IMR-90 (cell line): ENCODE measurements at regions not wholly inside any gene's neighbourhood (a gene's known extent, or its start where the extent isn't known, plus 50 kb on each side); places are given as distances from the start of the nearest gene placed in this dataset.

Experiments
- ATAC-seq: fragments of 200-7000 bp; cut with Tn5 transposase; 2 replicates; pipeline ENCODE4 v1.9.1; 2020; ENCODE audit warnings: low read depth, mild to moderate bottlenecking, moderate library complexity
- BruUV-seq: library from RNA; stranded (reverse); fragments of 400-500 nt; replicated peaks from 2 replicates; lab custom pipeline; 2021; lab: Mats Ljungman, UMichigan
- CTCF ChIA-PET: fragments of 300-600 bp; formaldehyde crosslinking; extraction: SDS; loops from one replicate; lab custom pipeline; 2021; ENCODE audit warnings: antibody characterized with exemption; lab: Yijun Ruan, JAX
- POLR2A ChIA-PET: fragments of 300-600 bp; sonication (Branson Sonifier 250); formaldehyde crosslinking; loops from one replicate; lab custom pipeline; 2022; ENCODE audit warnings: antibody characterized with exemption; ENCODE audit not compliant: unreplicated experiment; lab: Charles Lee
- DNase-seq: peaks from one replicate; pipeline ENCODE4 v3.0.0; 2013
- H2AFZ ChIP-seq: replicated peaks from 2 replicates; pipeline ENCODE3; 2013; ENCODE audit warnings: low read length, mild to moderate bottlenecking; ENCODE audit not compliant: poor library complexity
- H2AK5ac ChIP-seq: 2 replicates; pipeline ENCODE4 v1.6.1; 2013; ENCODE audit warnings: low read depth, low read length, inconsistent platforms
- H2AK9ac ChIP-seq: replicated peaks from 2 replicates; pipeline ENCODE3; 2013; ENCODE audit warnings: mild to moderate bottlenecking, low read depth, low read length, moderate library complexity; ENCODE audit not compliant: poor library complexity
- H2BK120ac ChIP-seq: 2 replicates; pipeline ENCODE4 v1.6.1; 2013; ENCODE audit warnings: low read depth, low read length, inconsistent platforms
- H2BK15ac ChIP-seq: 3 replicates; pipeline ENCODE4 v1.6.1; 2013; ENCODE audit warnings: low read depth, low read length, inconsistent platforms
- H2BK20ac ChIP-seq: 2 replicates; pipeline ENCODE4 v1.6.1; 2013; ENCODE audit warnings: low read depth, mild to moderate bottlenecking, inconsistent platforms, low read length, moderate library complexity
- H2BK5ac ChIP-seq: 2 replicates; pipeline ENCODE4 v1.6.1; 2013; ENCODE audit warnings: mild to moderate bottlenecking, low read depth, low read length, inconsistent platforms; ENCODE audit not compliant: poor library complexity, severe bottlenecking
- H3K14ac ChIP-seq: replicated peaks from 2 replicates; pipeline ENCODE4 v1.6.1; 2013; ENCODE audit warnings: low read depth, low read length, inconsistent platforms
- H3K18ac ChIP-seq: 2 replicates; pipeline ENCODE4 v1.6.1; 2013; ENCODE audit warnings: low read depth, low read length, control low read depth
- H3K23ac ChIP-seq: 2 replicates; pipeline ENCODE4 v1.6.1; 2013; ENCODE audit warnings: low read depth, low read length, inconsistent platforms
- H3K27ac ChIP-seq: 2 replicates; pipeline ENCODE4 v1.5.1; 2013; ENCODE audit warnings: mild to moderate bottlenecking, control low read depth, low read length; ENCODE audit not compliant: insufficient read depth
- H3K27me3 ChIP-seq: 2 replicates; pipeline ENCODE4 v1.6.1; 2013; ENCODE audit warnings: low read length; ENCODE audit not compliant: control insufficient read depth, insufficient read depth
- H3K36me3 ChIP-seq: 2 replicates; pipeline ENCODE4 v1.6.1; 2013; ENCODE audit warnings: low read length, mixed read lengths; ENCODE audit not compliant: control insufficient read depth, insufficient read depth
- H3K4ac ChIP-seq: 2 replicates; pipeline ENCODE4 v1.6.1; 2013; ENCODE audit warnings: low read depth, low read length, inconsistent platforms
- H3K4me1 ChIP-seq: 2 replicates; pipeline ENCODE4 v1.6.1; 2013; ENCODE audit warnings: low read length, mixed read lengths; ENCODE audit not compliant: control insufficient read depth, insufficient read depth
- H3K4me2 ChIP-seq: 2 replicates; pipeline ENCODE4 v1.6.1; 2013; ENCODE audit warnings: low read depth, mild to moderate bottlenecking, control low read depth, low read length, moderate library complexity
- H3K4me3 ChIP-seq: 2 replicates; pipeline ENCODE4 v1.5.1; 2013; ENCODE audit warnings: low read depth, mild to moderate bottlenecking, control low read depth, low read length, moderate library complexity; ENCODE audit not compliant: insufficient read depth
- H3K56ac ChIP-seq: 2 replicates; pipeline ENCODE4 v1.6.1; 2013; ENCODE audit warnings: low read length, inconsistent platforms; ENCODE audit not compliant: insufficient read depth; ENCODE audit errors: extremely low read depth
- H3K79me1 ChIP-seq, 2 experiments: 2 replicates each; pipeline ENCODE4 v1.6.1; 2013; ENCODE audit warnings: low read length in 2 of 2, inconsistent platforms in 1 of 2, low read depth in 1 of 2
- H3K9ac ChIP-seq: 2 replicates; pipeline ENCODE4 v1.6.1; 2013; ENCODE audit warnings: low read depth, low read length, control low read depth
- H3K9me1 ChIP-seq: 2 replicates; pipeline ENCODE4 v1.6.1; 2013; ENCODE audit warnings: low read length, inconsistent platforms; ENCODE audit not compliant: insufficient read depth
- H3K9me3 ChIP-seq: 2 replicates; pipeline ENCODE4 v1.6.1; 2013; ENCODE audit warnings: low read length; ENCODE audit not compliant: control insufficient read depth, insufficient read depth
- H4K20me1 ChIP-seq: 2 replicates; pipeline ENCODE4 v1.6.1; 2013; ENCODE audit warnings: low read length, inconsistent platforms; ENCODE audit not compliant: insufficient read depth
- H4K5ac ChIP-seq: 2 replicates; pipeline ENCODE4 v1.6.1; 2013; ENCODE audit warnings: mild to moderate bottlenecking, low read depth, low read length, control low read depth
- H4K8ac ChIP-seq, 2 experiments: 2 replicates each; pipeline ENCODE4 v1.6.1; 2013; ENCODE audit warnings: low read depth in 2 of 2, low read length in 2 of 2, control low read depth in 1 of 2, inconsistent platforms in 1 of 2
- H4K91ac ChIP-seq: 2 replicates; pipeline ENCODE4 v1.6.1; 2013; ENCODE audit warnings: low read depth, low read length, inconsistent platforms; ENCODE audit not compliant: insufficient read depth
- BHLHE40 ChIP-seq: fragments of 150-350 bp; IDR thresholded peaks from 2 replicates; pipeline ENCODE4 v1.6.1; 2016; ENCODE audit warnings: mild to moderate bottlenecking, low read depth, low read length
- CEBPB ChIP-seq: IDR thresholded peaks from 2 replicates; pipeline ENCODE4 v1.6.1; 2012; ENCODE audit warnings: low read depth, low read length, improper control_type of control experiment
- CHD1 ChIP-seq: IDR thresholded peaks from 2 replicates; pipeline ENCODE4 v1.6.1; 2012; ENCODE audit warnings: low read depth, low read length, improper control_type of control experiment
- FOS ChIP-seq: fragments of 150-350 bp; IDR thresholded peaks from 2 replicates; pipeline ENCODE4 v1.6.1; 2016; ENCODE audit warnings: low read depth, low read length
- MAFK ChIP-seq: IDR thresholded peaks from 2 replicates; pipeline ENCODE4 v1.6.1; 2012; ENCODE audit warnings: low read depth, low read length, improper control_type of control experiment
- MAZ ChIP-seq: IDR thresholded peaks from 2 replicates; pipeline ENCODE4 v1.6.1; 2012; ENCODE audit warnings: low read depth, mild to moderate bottlenecking, low read length, improper control_type of control experiment, moderate library complexity, borderline replicate concordance
- MXI1 ChIP-seq: IDR thresholded peaks from 2 replicates; pipeline ENCODE4 v1.6.1; 2012; ENCODE audit warnings: low read depth, mild to moderate bottlenecking, low read length, moderate library complexity, borderline replicate concordance
- NFE2L2 ChIP-seq: fragments of 150-350 bp; IDR thresholded peaks from 2 replicates; pipeline ENCODE4 v1.6.1; 2016; ENCODE audit warnings: low read depth, mild to moderate bottlenecking, low read length
- POLR2A ChIP-seq: IDR thresholded peaks from 2 replicates; pipeline ENCODE4 v1.6.1; 2012; ENCODE audit warnings: mild to moderate bottlenecking, low read depth, low read length
- RAD21 ChIP-seq: IDR thresholded peaks from 2 replicates; pipeline ENCODE4 v1.6.1; 2012; ENCODE audit warnings: low read length, improper control_type of control experiment
- RCOR1 ChIP-seq: IDR thresholded peaks from 2 replicates; pipeline ENCODE4 v1.6.1; 2012; ENCODE audit warnings: mild to moderate bottlenecking, low read length, improper control_type of control experiment; ENCODE audit not compliant: insufficient replicate concordance
- RFX5 ChIP-seq: IDR thresholded peaks from 2 replicates; pipeline ENCODE4 v1.8.0; 2012; ENCODE audit warnings: low read depth, mild to moderate bottlenecking, low read length, moderate library complexity
- SMC3 ChIP-seq: fragments of 150-350 bp; IDR thresholded peaks from 2 replicates; pipeline ENCODE4 v1.6.1; 2016; ENCODE audit warnings: low read depth, mild to moderate bottlenecking, antibody characterized with exemption, low read length, moderate library complexity
- WGBS, 2 experiments: methylation state at CpG; one replicate each; pipeline versions ENCODE4 v1.1.5 to v1.1.7; 2013; ENCODE audit warnings: missing lambda C conversion rate in 2 of 2; ENCODE audit not compliant: insufficient read length in 1 of 2; ENCODE audit errors: extremely low coverage in 2 of 2; 5-methylcytosine and 5-hydroxymethylcytosine counted together
- dilution Hi-C: fragments of 300-500 bp; cut with HindIII; formaldehyde crosslinking; loops from one replicate; pipeline ENCODE4 v1.14.3; 2018; ENCODE audit warnings: low sequenced_read_pairs; ENCODE audit not compliant: unreplicated experiment
- in situ Hi-C: fragments of 300-500 bp; cut with MboI; formaldehyde crosslinking; loops from 3 replicates; pipeline ENCODE4 v1.14.3; 2019; ENCODE audit warnings: low sequenced_read_pairs, inconsistent platforms, mixed read lengths
- intact Hi-C: fragments of 100-400 bp; cut with micrococcal nuclease; formaldehyde crosslinking; loops from 2 replicates; pipeline ENCODE4 v1.10.0; 2022
- TF ChIP-seq, protein P1 (sequence below): fragments of 150-350 bp; IDR thresholded peaks from 2 replicates; pipeline ENCODE4 v1.6.1; 2016; ENCODE audit warnings: low read depth, mild to moderate bottlenecking, low read length, moderate library complexity, borderline replicate concordance
- TF ChIP-seq, protein P2 (sequence below): conservative IDR thresholded peaks from 2 replicates; pipeline ENCODE4 v1.5.1; 2012; ENCODE audit warnings: mild to moderate bottlenecking, low read depth, low read length, improper control_type of control experiment
- TF ChIP-seq, protein P3 (sequence below): fragments of 150-350 bp; IDR thresholded peaks from 2 replicates; pipeline ENCODE4 v1.6.1; 2017; ENCODE audit warnings: mild to moderate bottlenecking, antibody characterized with exemption, low read length, low read depth

DNA sequence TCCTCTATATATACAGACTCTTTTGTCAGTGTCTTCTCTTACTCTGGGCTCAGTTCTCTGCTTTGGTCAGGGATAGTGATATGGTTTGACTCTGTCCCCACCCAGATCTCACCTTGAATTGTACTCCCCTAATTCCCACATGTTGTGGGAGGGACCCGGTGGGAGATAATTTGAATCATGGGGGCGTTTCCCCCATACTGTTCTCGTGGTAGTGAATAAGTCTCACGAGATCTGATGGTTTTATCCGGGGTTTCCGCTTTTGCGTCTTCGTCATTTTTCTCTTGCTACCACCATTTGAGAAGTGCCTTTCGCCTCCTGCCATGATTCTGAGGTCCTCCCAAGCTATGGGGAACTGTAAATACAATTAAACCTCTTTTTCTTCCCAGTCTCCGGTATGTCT lies 144.4 kb downstream of the GLUD2 start:
- Histone ChIP-seq H3K4me2 (no peak overlapping the region), H3K4me1 (no peaks in the 10 kb centered on the region), H2AFZ (no peak overlapping the region), H3K79me1 (no peaks in the 10 kb centered on the region), H2AK5ac (no peak overlapping the region), H3K27me3 (no peaks in the 10 kb centered on the region), H3K56ac (no peak overlapping the region), H3K18ac (no peak overlapping the region), H2BK5ac (no peak overlapping the region), H2AK9ac (no peak overlapping the region), H4K5ac (no peak overlapping the region), H3K14ac (no peak overlapping the region), H4K8ac (no peak overlapping the region), H3K4me3 (no peak overlapping the region), H3K23ac (no peak overlapping the region), H2BK120ac (no peak overlapping the region), H2BK20ac (no peak overlapping the region), H3K4ac (no peak overlapping the region), H4K20me1 (no peaks in the 10 kb centered on the region), H3K9me3 (no peaks in the 10 kb centered on the region), H4K91ac (no peak overlapping the region), H3K36me3 (no peaks in the 10 kb centered on the region), H2BK15ac (no peak overlapping the region), H3K27ac (no peak overlapping the region), H3K9ac (no peak overlapping the region), H3K9me1 (no peaks in the 10 kb centered on the region)
- BruUV-seq, result no TSS peak
- no peak for DNase-seq
- ChIA-PET POLR2A (no interaction called here), CTCF (no interaction called here)
- dilution Hi-C loops (no loop called here), in situ Hi-C loops (no loop called here), intact Hi-C loops (no loop called here)
- WGBS, 2 experiments, result no CpG with 5 or more reads among the region's 10 CpGs
- no peak for ATAC-seq
- TF ChIP-seq MAZ (no peak), NFE2L2 (no peak), FOS (no peak), BHLHE40 (no peak), SMC3 (no peak), POLR2A (no peak), RFX5 (no peak), CHD1 (no peak), MXI1 (no peak), CEBPB (no peak), MAFK (no peak), RAD21 (no peak), RCOR1 (no peak)
- TF ChIP-seq, protein P1, sequence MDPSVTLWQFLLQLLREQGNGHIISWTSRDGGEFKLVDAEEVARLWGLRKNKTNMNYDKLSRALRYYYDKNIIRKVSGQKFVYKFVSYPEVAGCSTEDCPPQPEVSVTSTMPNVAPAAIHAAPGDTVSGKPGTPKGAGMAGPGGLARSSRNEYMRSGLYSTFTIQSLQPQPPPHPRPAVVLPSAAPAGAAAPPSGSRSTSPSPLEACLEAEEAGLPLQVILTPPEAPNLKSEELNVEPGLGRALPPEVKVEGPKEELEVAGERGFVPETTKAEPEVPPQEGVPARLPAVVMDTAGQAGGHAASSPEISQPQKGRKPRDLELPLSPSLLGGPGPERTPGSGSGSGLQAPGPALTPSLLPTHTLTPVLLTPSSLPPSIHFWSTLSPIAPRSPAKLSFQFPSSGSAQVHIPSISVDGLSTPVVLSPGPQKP, result no peak
- TF ChIP-seq, protein P2, sequence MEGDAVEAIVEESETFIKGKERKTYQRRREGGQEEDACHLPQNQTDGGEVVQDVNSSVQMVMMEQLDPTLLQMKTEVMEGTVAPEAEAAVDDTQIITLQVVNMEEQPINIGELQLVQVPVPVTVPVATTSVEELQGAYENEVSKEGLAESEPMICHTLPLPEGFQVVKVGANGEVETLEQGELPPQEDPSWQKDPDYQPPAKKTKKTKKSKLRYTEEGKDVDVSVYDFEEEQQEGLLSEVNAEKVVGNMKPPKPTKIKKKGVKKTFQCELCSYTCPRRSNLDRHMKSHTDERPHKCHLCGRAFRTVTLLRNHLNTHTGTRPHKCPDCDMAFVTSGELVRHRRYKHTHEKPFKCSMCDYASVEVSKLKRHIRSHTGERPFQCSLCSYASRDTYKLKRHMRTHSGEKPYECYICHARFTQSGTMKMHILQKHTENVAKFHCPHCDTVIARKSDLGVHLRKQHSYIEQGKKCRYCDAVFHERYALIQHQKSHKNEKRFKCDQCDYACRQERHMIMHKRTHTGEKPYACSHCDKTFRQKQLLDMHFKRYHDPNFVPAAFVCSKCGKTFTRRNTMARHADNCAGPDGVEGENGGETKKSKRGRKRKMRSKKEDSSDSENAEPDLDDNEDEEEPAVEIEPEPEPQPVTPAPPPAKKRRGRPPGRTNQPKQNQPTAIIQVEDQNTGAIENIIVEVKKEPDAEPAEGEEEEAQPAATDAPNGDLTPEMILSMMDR, result no peak
- TF ChIP-seq, protein P3, sequence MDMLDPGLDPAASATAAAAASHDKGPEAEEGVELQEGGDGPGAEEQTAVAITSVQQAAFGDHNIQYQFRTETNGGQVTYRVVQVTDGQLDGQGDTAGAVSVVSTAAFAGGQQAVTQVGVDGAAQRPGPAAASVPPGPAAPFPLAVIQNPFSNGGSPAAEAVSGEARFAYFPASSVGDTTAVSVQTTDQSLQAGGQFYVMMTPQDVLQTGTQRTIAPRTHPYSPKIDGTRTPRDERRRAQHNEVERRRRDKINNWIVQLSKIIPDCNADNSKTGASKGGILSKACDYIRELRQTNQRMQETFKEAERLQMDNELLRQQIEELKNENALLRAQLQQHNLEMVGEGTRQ, result no peak
